ENCODE measurements at regions not wholly inside any gene's neighbourhood (a gene's known extent, or its start where the extent isn't known, plus 50 kb on each side); places are given as distances from the start of the nearest gene placed in this dataset.
A peak's percentile ranks its signal among the peaks of the same experiment; 100 is the strongest.

DNA sequence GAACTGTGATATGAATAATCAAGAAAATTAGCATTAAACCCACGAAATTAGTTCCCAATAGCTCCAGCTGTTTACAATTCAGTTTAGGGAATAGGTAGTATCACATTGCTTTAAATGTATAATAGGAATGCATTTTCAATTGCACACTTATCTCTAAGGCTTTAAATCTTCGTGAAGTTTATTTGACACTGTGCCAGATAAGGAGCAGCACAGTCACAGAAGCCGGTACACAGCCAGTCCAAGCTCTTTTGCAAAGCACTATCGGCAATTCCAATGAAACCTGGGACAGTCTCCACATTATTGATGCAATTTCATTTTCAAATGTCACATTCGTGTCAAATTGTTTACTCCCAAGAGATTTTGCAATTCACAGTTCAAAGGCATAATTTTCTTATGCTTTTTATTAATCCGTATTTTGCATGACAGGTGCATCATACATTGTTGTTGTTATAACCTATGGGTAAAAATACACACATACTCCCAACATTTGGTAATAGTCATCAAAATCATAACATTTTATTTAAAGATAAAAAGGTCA lies 602.8 kb downstream of the RPS29 start:
- no peak for TF ChIP-seq ZFP3 (CRISPR knock-in tag; IDR thresholded peaks at IDR 0.05)
- no peak for TF ChIP-seq ZNF8 (CRISPR knock-in tag; IDR thresholded peaks at IDR 0.05)
- no peak for ATAC-seq

DNA sequence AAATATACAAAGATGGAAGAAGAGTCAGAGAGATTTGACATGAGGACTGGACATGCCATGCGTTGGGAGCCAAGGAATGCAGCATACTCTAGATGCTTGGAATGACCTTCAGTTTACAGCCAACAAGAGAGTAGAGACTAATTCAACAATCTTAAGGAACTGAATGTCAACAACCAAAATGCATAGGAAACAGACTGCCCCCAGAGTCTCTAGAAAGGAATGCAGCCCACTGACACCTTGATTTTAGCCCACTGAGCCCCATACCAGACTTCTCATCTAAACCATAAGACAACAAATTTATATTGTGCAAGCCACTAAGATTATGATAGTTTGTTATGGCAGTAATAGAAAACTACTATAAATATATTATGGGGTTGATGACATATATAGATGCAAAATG lies 611.2 kb downstream of the RPS29 start:
- no peak for TF ChIP-seq CSDC2 (CRISPR knock-in tag; IDR thresholded peaks at IDR 0.05)
- no peak for TF ChIP-seq TOX (CRISPR knock-in tag; IDR thresholded peaks at IDR 0.05; ENCODE audit: borderline replicate concordance)
- TF ChIP-seq, protein P1, sequence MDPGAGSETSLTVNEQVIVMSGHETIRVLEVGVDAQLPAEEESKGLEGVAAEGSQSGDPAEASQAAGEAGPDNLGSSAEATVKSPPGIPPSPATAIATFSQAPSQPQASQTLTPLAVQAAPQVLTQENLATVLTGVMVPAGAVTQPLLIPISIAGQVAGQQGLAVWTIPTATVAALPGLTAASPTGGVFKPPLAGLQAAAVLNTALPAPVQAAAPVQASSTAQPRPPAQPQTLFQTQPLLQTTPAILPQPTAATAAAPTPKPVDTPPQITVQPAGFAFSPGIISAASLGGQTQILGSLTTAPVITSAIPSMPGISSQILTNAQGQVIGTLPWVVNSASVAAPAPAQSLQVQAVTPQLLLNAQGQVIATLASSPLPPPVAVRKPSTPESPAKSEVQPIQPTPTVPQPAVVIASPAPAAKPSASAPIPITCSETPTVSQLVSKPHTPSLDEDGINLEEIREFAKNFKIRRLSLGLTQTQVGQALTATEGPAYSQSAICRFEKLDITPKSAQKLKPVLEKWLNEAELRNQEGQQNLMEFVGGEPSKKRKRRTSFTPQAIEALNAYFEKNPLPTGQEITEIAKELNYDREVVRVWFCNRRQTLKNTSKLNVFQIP (CRISPR knock-in tag; IDR thresholded peaks at IDR 0.05; ENCODE audit: borderline replicate concordance, low read depth): no peak
- TF ChIP-seq ZFP3 (CRISPR knock-in tag; IDR thresholded peaks at IDR 0.05): no peak
- ATAC-seq: no peak

DNA sequence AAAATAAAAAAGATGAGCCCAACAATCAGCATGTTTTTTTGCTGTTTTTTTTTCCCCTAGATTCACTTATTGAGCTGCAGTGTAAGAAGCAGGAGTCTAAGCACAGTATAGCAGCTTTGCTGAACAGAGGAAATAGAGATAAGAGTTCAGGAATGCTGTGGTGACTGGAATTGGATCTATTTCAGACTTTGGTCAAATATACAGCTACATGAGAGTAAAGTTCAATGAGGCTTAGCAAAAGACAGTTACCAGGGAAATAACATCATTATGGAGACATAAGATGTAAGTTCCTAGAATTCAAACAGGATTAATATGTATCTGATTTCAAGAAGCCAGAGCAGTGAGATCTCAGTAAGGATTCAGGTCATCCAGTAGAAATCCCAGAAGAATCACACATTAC lies 613.0 kb downstream of the RPS29 start:
- no peak; the same call in 2 of the 3 replicates for ATAC-seq
- TF ChIP-seq OSR1 (CRISPR knock-in tag; IDR thresholded peaks at IDR 0.05) (no peak), ZFP30 (CRISPR knock-in tag; IDR thresholded peaks at IDR 0.05) (no peak), BACH2 (CRISPR knock-in tag; IDR thresholded peaks at IDR 0.05; ENCODE audit: borderline replicate concordance) (no peak), SNAI2 (CRISPR knock-in tag; IDR thresholded peaks at IDR 0.05) (no peak), ESRRG (CRISPR knock-in tag; IDR thresholded peaks at IDR 0.05) (no peak), GLIS3 (CRISPR knock-in tag; IDR thresholded peaks at IDR 0.05) (no peak), ZC3H10 (CRISPR knock-in tag; IDR thresholded peaks at IDR 0.05) (no peak), ZFP3 (CRISPR knock-in tag; IDR thresholded peaks at IDR 0.05) (no peak), TOX (CRISPR knock-in tag; IDR thresholded peaks at IDR 0.05; ENCODE audit: borderline replicate concordance) (no peak), TCF4 (CRISPR knock-in tag; IDR thresholded peaks at IDR 0.05; ENCODE audit: borderline replicate concordance) (no peak), ZNF70 (CRISPR knock-in tag; IDR thresholded peaks at IDR 0.05) (no peak)
- TF ChIP-seq, protein P1 (CRISPR knock-in tag; IDR thresholded peaks at IDR 0.05; ENCODE audit: borderline replicate concordance, low read depth): no peak
- TF ChIP-seq, protein P2, sequence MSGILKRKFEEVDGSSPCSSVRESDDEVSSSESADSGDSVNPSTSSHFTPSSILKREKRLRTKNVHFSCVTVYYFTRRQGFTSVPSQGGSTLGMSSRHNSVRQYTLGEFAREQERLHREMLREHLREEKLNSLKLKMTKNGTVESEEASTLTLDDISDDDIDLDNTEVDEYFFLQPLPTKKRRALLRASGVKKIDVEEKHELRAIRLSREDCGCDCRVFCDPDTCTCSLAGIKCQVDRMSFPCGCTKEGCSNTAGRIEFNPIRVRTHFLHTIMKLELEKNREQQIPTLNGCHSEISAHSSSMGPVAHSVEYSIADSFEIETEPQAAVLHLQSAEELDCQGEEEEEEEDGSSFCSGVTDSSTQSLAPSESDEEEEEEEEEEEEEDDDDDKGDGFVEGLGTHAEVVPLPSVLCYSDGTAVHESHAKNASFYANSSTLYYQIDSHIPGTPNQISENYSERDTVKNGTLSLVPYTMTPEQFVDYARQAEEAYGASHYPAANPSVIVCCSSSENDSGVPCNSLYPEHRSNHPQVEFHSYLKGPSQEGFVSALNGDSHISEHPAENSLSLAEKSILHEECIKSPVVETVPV (CRISPR knock-in tag; IDR thresholded peaks at IDR 0.05): no peak
- TF ChIP-seq, protein P3, sequence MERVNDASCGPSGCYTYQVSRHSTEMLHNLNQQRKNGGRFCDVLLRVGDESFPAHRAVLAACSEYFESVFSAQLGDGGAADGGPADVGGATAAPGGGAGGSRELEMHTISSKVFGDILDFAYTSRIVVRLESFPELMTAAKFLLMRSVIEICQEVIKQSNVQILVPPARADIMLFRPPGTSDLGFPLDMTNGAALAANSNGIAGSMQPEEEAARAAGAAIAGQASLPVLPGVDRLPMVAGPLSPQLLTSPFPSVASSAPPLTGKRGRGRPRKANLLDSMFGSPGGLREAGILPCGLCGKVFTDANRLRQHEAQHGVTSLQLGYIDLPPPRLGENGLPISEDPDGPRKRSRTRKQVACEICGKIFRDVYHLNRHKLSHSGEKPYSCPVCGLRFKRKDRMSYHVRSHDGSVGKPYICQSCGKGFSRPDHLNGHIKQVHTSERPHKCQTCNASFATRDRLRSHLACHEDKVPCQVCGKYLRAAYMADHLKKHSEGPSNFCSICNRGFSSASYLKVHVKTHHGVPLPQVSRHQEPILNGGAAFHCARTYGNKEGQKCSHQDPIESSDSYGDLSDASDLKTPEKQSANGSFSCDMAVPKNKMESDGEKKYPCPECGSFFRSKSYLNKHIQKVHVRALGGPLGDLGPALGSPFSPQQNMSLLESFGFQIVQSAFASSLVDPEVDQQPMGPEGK (CRISPR knock-in tag; IDR thresholded peaks at IDR 0.05; ENCODE audit: borderline replicate concordance): no peak
- TF ChIP-seq, protein P4, sequence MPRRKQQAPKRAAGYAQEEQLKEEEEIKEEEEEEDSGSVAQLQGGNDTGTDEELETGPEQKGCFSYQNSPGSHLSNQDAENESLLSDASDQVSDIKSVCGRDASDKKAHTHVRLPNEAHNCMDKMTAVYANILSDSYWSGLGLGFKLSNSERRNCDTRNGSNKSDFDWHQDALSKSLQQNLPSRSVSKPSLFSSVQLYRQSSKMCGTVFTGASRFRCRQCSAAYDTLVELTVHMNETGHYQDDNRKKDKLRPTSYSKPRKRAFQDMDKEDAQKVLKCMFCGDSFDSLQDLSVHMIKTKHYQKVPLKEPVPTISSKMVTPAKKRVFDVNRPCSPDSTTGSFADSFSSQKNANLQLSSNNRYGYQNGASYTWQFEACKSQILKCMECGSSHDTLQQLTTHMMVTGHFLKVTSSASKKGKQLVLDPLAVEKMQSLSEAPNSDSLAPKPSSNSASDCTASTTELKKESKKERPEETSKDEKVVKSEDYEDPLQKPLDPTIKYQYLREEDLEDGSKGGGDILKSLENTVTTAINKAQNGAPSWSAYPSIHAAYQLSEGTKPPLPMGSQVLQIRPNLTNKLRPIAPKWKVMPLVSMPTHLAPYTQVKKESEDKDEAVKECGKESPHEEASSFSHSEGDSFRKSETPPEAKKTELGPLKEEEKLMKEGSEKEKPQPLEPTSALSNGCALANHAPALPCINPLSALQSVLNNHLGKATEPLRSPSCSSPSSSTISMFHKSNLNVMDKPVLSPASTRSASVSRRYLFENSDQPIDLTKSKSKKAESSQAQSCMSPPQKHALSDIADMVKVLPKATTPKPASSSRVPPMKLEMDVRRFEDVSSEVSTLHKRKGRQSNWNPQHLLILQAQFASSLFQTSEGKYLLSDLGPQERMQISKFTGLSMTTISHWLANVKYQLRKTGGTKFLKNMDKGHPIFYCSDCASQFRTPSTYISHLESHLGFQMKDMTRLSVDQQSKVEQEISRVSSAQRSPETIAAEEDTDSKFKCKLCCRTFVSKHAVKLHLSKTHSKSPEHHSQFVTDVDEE (CRISPR knock-in tag; IDR thresholded peaks at IDR 0.05): no peak

DNA sequence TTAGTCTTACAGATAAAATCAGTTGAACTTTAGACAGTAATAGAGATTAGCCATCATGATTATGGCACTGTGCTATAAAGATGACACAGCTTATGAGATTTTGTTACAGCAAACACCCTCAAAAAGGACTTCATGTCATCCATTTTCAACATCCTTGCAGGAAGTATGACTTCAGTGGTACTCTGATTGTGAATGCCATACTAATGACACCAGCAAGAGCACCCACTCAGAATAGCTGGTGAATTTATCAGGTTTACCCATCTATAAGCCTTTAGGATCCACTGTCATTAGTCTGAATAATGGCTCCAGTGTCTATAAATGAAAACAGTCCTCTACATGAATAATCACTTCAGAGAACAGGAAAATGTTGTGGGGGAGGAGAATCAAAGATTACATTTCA lies 615.2 kb downstream of the RPS29 start:
- TF ChIP-seq, protein P5, sequence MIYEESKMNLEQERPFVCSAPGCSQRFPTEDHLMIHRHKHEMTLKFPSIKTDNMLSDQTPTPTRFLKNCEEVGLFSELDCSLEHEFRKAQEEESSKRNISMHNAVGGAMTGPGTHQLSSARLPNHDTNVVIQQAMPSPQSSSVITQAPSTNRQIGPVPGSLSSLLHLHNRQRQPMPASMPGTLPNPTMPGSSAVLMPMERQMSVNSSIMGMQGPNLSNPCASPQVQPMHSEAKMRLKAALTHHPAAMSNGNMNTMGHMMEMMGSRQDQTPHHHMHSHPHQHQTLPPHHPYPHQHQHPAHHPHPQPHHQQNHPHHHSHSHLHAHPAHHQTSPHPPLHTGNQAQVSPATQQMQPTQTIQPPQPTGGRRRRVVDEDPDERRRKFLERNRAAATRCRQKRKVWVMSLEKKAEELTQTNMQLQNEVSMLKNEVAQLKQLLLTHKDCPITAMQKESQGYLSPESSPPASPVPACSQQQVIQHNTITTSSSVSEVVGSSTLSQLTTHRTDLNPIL (CRISPR knock-in tag; IDR thresholded peaks at IDR 0.05; ENCODE audit: low read depth): 0 out of 2 replicates have a peak, but pooled peaks have one; percentile 37
- no peak for TF ChIP-seq CSDC2 (CRISPR knock-in tag; IDR thresholded peaks at IDR 0.05)
- TF ChIP-seq ISL1 (CRISPR knock-in tag; IDR thresholded peaks at IDR 0.05): peak; percentile 87
- peak; percentile 15; the same call in 1 of the 2 replicates for TF ChIP-seq TCF4 (CRISPR knock-in tag; IDR thresholded peaks at IDR 0.05; ENCODE audit: borderline replicate concordance)
- no peak for TF ChIP-seq BACH2 (CRISPR knock-in tag; IDR thresholded peaks at IDR 0.05; ENCODE audit: borderline replicate concordance)
- TF ChIP-seq, protein P3 (CRISPR knock-in tag; IDR thresholded peaks at IDR 0.05; ENCODE audit: borderline replicate concordance): no peak
- TF ChIP-seq ZFP3 (CRISPR knock-in tag; IDR thresholded peaks at IDR 0.05): no peak
- no peak for TF ChIP-seq SNAI2 (CRISPR knock-in tag; IDR thresholded peaks at IDR 0.05)
- TF ChIP-seq PPARA (CRISPR knock-in tag; IDR thresholded peaks at IDR 0.05; ENCODE audit: borderline replicate concordance): no peak
- no peak for TF ChIP-seq ZNF565 (CRISPR knock-in tag; conservative IDR thresholded peaks at IDR 0.05; ENCODE audit: low read depth)

More for the DNA sequence above, 615.2 kb downstream of the RPS29 start:
- no peak; the same call in 2 of the 3 replicates for ATAC-seq

Measured in SK-N-SH treated with all-trans-retinoic acid at 6 μM for 48 hours (cell line).